HCT116 (cell line): ENCODE measurements at regions not wholly inside any gene's neighbourhood (a gene's known extent, or its start where the extent isn't known, plus 50 kb on each side); places are given as distances from the start of the nearest gene placed in this dataset.

Experiments used
- ATAC-seq: fragments of 200-7000 bp; cut with Tn5 transposase; 2 replicates; pipeline ENCODE4 v1.9.1; 2020; ENCODE audit warnings: mild to moderate bottlenecking, moderate library complexity
- BruUV-seq: library from RNA; stranded (reverse); fragments of 400-500 nt; replicated peaks from 2 replicates; lab custom pipeline; 2021; lab: Mats Ljungman, UMichigan
- CTCF ChIA-PET: fragments of 300-600 bp; sonication (Branson Sonifier 250); formaldehyde crosslinking; loops from one replicate; lab custom pipeline; 2021; ENCODE audit warnings: antibody characterized with exemption; lab: Charles Lee
- POLR2A ChIA-PET: fragments of 300-600, 350-600 bp; sonication (Branson Sonifier 250); formaldehyde crosslinking; loops from one replicate; lab custom pipeline; 2021; ENCODE audit warnings: antibody characterized with exemption; lab: Charles Lee
- RAD21 ChIA-PET, 2 experiments: fragments of 300-600 bp; sonication (Branson Sonifier 250); formaldehyde crosslinking; loops; one replicate each; lab custom pipeline; 2023; ENCODE audit warnings: low total read pairs in 2 of 2; ENCODE audit not compliant: uncharacterized antibody in 2 of 2, unreplicated experiment in 2 of 2, low non-redundant PET in 1 of 2; lab: Charles Lee
- DNase-seq: peaks from one replicate; pipeline ENCODE4 v3.0.0-alpha.2; 2010; ENCODE audit warnings: low read depth, low spot score
- H2AFZ ChIP-seq: fragments of 200-600 bp; shearing (Covaris generic), sonication (generic); 2 replicates; pipeline ENCODE4 v1.6.1; 2017; ENCODE audit warnings: low read depth, mixed run types, mixed read lengths, antibody characterized with exemption, low read length; ENCODE audit not compliant: poor library complexity, severe bottlenecking
- H3K27ac ChIP-seq: 2 replicates; pipeline ENCODE4 v1.5.1; 2012; ENCODE audit warnings: low read depth, low read length
- H3K27me3 ChIP-seq: fragments of 200-600 bp; sonication (generic); 2 replicates; pipeline ENCODE4 v1.6.1; 2016; ENCODE audit warnings: mixed run types, low read length, mixed read lengths; ENCODE audit not compliant: insufficient read depth
- H3K36me3 ChIP-seq, 2 experiments: fragments of 200-500 bp in 1 of 2; fragments of 200-600 bp in 1 of 2; sonication (Bioruptor generic) in 1 of 2; sonication (generic) in 1 of 2; 2 replicates each; pipeline versions ENCODE4 v1.5.1 to v1.6.1; 2014 to 2016; ENCODE audit warnings: low read length in 2 of 2, inconsistent platforms in 1 of 2, mixed read lengths in 1 of 2, mixed run types in 1 of 2; ENCODE audit not compliant: insufficient read depth in 2 of 2, control insufficient read depth in 1 of 2
- H3K4me1 ChIP-seq, 2 experiments: fragments of 200-600 bp in 1 of 2; sonication (generic) in 1 of 2; 2 replicates each; pipeline versions ENCODE4 v1.5.1 to v1.6.1; 2012 to 2017; ENCODE audit warnings: low read length in 2 of 2, inconsistent platforms in 1 of 2, mild to moderate bottlenecking in 1 of 2, mixed read lengths in 1 of 2, mixed run types in 1 of 2, moderate library complexity in 1 of 2; ENCODE audit not compliant: insufficient read depth in 2 of 2, control insufficient read depth in 1 of 2
- H3K4me2 ChIP-seq: fragments of 200-600 bp; sonication (generic); 2 replicates; pipeline ENCODE4 v1.6.1; 2017; ENCODE audit warnings: mixed run types, low read length, mixed read lengths
- H3K4me3 ChIP-seq, 2 experiments: fragments of 200-600 bp in 1 of 2; sonication (generic) in 1 of 2; replicated peaks in 1 of 2; 2 replicates each; pipeline ENCODE4 v1.5.1; 2011 to 2016; ENCODE audit warnings: low read length in 2 of 2, control low read depth in 1 of 2, low read depth in 1 of 2, mild to moderate bottlenecking in 1 of 2, mixed read lengths in 1 of 2, mixed run types in 1 of 2
- H3K79me2 ChIP-seq: fragments of 200-600 bp; sonication (generic); 2 replicates; pipeline ENCODE4 v1.6.1; 2017; ENCODE audit warnings: mild to moderate bottlenecking, mixed run types, low read length, moderate library complexity, mixed read lengths; ENCODE audit not compliant: insufficient read depth
- H3K9ac ChIP-seq: fragments of 200-600 bp; sonication (generic); 2 replicates; pipeline ENCODE4 v1.6.1; 2016; ENCODE audit warnings: low read length, mixed read lengths
- H3K9me2 ChIP-seq: fragments of 200-600 bp; sonication (generic), shearing (Covaris generic); 2 replicates; pipeline ENCODE4 v1.6.1; 2017; ENCODE audit warnings: mixed run types, mild to moderate bottlenecking, moderate library complexity; ENCODE audit not compliant: insufficient read depth
- H3K9me3 ChIP-seq, 2 experiments: fragments of 200-500 bp in 1 of 2; fragments of 200-600 bp in 1 of 2; sonication (Bioruptor generic) in 1 of 2; sonication (generic) in 1 of 2; 2 replicates each; pipeline ENCODE4 v1.6.1; 2014 to 2017; ENCODE audit warnings: low read length in 2 of 2, mixed read lengths in 2 of 2, inconsistent platforms in 1 of 2, low read depth in 1 of 2, mild to moderate bottlenecking in 1 of 2, mixed run types in 1 of 2, moderate library complexity in 1 of 2; ENCODE audit not compliant: control insufficient read depth in 1 of 2, insufficient read depth in 1 of 2
- H4K20me1 ChIP-seq: fragments of 200-600 bp; sonication (generic), shearing (Covaris generic); 2 replicates; pipeline ENCODE4 v1.6.1; 2017; ENCODE audit warnings: mixed run types, mild to moderate bottlenecking, moderate library complexity; ENCODE audit not compliant: insufficient read depth
- CBX3 ChIP-seq: IDR thresholded peaks from 2 replicates; pipeline ENCODE4 v1.6.1; 2012; ENCODE audit warnings: low read depth
- EGR1 ChIP-seq: IDR thresholded peaks from 2 replicates; pipeline ENCODE4 v1.6.1; 2012; ENCODE audit warnings: low read depth
- ELF1 ChIP-seq: IDR thresholded peaks from 2 replicates; pipeline ENCODE4 v1.6.1; 2012; ENCODE audit warnings: low read depth, borderline replicate concordance
- EZH2 ChIP-seq: fragments of 200-600 bp; sonication (generic); IDR thresholded peaks from 2 replicates; pipeline ENCODE4 v1.6.1; 2017; ENCODE audit warnings: antibody characterized with exemption, mixed run types
- FOSL1 ChIP-seq: IDR thresholded peaks from 2 replicates; pipeline ENCODE4 v1.6.1; 2012; ENCODE audit warnings: low read depth
- JUND ChIP-seq: IDR thresholded peaks from 2 replicates; pipeline ENCODE4 v1.6.1; 2012
- POLR2A ChIP-seq: IDR thresholded peaks from 2 replicates; pipeline ENCODE4 v1.7.0; 2011; ENCODE audit warnings: borderline replicate concordance; ENCODE audit not compliant: insufficient read depth, insufficient read length; ENCODE audit errors: extremely low read depth
- POLR2AphosphoS5 ChIP-seq: IDR thresholded peaks from 2 replicates; pipeline ENCODE4 v1.6.1; 2011; ENCODE audit warnings: mild to moderate bottlenecking, low read depth, low read length, moderate library complexity
- RAD21 ChIP-seq: IDR thresholded peaks from 2 replicates; pipeline ENCODE4 v1.6.1; 2012; ENCODE audit warnings: low read depth, mild to moderate bottlenecking
- SRF ChIP-seq: IDR thresholded peaks from 2 replicates; pipeline ENCODE4 v1.6.1; 2012; ENCODE audit warnings: low read depth
- YY1 ChIP-seq: IDR thresholded peaks from 2 replicates; pipeline ENCODE4 v1.6.1; 2011; ENCODE audit warnings: low read length, low read depth, moderate library complexity, mild to moderate bottlenecking; ENCODE audit not compliant: insufficient replicate concordance; ENCODE audit errors: extremely low read depth
- ZFX ChIP-seq: fragments of 450-650 bp; IDR thresholded peaks from 2 replicates; pipeline ENCODE4 v1.6.1; 2017
- ZNF274 ChIP-seq: fragments of 200-500 bp; sonication (Bioruptor generic); IDR thresholded peaks from 2 replicates; pipeline ENCODE4 v1.6.1; 2014; ENCODE audit warnings: mild to moderate bottlenecking, low read depth, low read length, inconsistent platforms
- intact Hi-C: fragments of 100-400 bp; cut with micrococcal nuclease; formaldehyde crosslinking; loops from 2 replicates; pipeline ENCODE4 v1.10.0; 2022
- TF ChIP-seq, protein P1 (sequence below): IDR thresholded peaks from 2 replicates; pipeline ENCODE4 v1.6.1; 2012
- TF ChIP-seq, protein P2 (sequence below), 3 experiments: fragments of 200-600 bp in 1 of 3; sonication (generic) in 1 of 3; IDR thresholded peaks in 2 of 3; conservative IDR thresholded peaks in 1 of 3; 2 replicates each; pipeline ENCODE4 v1.5.1; 2012 to 2017; ENCODE audit warnings: low read depth in 2 of 3, low read length in 2 of 3, antibody characterized with exemption in 1 of 3, borderline replicate concordance in 1 of 3, control low read depth in 1 of 3, mild to moderate bottlenecking in 1 of 3, mixed read lengths in 1 of 3, mixed run types in 1 of 3, moderate library complexity in 1 of 3; ENCODE audit not compliant: insufficient read depth in 1 of 3
- TF ChIP-seq, protein P3 (sequence below): IDR thresholded peaks from 2 replicates; pipeline ENCODE4 v1.6.1; 2011; ENCODE audit warnings: mild to moderate bottlenecking, low read length, moderate library complexity; ENCODE audit not compliant: insufficient replicate concordance; ENCODE audit errors: extremely low read depth
- TF ChIP-seq, protein P4 (sequence below): IDR thresholded peaks from 2 replicates; pipeline ENCODE4 v1.6.1; 2012; ENCODE audit warnings: low read depth

DNA sequence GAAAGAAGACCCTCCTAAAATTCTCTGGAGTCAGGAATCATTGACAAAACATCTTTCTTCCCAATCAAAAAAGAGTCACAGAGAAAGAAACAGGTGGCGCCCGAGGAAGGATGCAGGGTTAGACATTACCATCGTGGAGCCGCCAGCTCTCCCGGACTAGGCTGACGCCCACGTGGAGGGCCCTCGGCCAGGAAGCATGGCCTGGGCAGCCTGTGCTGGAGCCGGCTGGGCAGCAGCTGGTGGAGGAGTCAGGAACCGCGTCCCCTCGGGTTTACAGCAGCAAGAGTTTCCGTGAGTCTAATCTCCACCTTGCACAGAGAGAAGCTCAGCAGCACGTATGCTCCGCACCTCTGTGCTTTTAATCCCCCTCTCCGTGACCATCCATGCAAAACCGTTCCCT, 533.7 kb upstream of the ATP11B start:
- no peaks in the 10 kb centered on the region for H3K9me2 ChIP-seq
- H3K9me3 ChIP-seq, result no peaks in the 10 kb centered on the region
- CTCF ChIA-PET, result interaction anchor here (1.1 kb wide), 1 partner anchor 559 kb away, joined by 3 read pairs; no protein-coding TSS in a partner anchor
- TF ChIP-seq, protein P1, sequence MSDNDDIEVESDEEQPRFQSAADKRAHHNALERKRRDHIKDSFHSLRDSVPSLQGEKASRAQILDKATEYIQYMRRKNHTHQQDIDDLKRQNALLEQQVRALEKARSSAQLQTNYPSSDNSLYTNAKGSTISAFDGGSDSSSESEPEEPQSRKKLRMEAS, result no peak
- TF ChIP-seq CBX3, result no peak
- TF ChIP-seq, protein P2, sequence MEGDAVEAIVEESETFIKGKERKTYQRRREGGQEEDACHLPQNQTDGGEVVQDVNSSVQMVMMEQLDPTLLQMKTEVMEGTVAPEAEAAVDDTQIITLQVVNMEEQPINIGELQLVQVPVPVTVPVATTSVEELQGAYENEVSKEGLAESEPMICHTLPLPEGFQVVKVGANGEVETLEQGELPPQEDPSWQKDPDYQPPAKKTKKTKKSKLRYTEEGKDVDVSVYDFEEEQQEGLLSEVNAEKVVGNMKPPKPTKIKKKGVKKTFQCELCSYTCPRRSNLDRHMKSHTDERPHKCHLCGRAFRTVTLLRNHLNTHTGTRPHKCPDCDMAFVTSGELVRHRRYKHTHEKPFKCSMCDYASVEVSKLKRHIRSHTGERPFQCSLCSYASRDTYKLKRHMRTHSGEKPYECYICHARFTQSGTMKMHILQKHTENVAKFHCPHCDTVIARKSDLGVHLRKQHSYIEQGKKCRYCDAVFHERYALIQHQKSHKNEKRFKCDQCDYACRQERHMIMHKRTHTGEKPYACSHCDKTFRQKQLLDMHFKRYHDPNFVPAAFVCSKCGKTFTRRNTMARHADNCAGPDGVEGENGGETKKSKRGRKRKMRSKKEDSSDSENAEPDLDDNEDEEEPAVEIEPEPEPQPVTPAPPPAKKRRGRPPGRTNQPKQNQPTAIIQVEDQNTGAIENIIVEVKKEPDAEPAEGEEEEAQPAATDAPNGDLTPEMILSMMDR (IDR thresholded peaks at IDR 0.05 in 2 of 3, conservative IDR thresholded peaks at IDR 0.05 in 1 of 3; ENCODE audit: borderline replicate concordance in 1 of 3, insufficient read depth in 1 of 3, low read depth in 2 of 3, low read length in 2 of 3), result no peak
- TF ChIP-seq SRF, result no peak
- TF ChIP-seq EGR1, result no peak
- TF ChIP-seq ELF1, result no peak
- TF ChIP-seq FOSL1, result no peak
- TF ChIP-seq, protein P3, sequence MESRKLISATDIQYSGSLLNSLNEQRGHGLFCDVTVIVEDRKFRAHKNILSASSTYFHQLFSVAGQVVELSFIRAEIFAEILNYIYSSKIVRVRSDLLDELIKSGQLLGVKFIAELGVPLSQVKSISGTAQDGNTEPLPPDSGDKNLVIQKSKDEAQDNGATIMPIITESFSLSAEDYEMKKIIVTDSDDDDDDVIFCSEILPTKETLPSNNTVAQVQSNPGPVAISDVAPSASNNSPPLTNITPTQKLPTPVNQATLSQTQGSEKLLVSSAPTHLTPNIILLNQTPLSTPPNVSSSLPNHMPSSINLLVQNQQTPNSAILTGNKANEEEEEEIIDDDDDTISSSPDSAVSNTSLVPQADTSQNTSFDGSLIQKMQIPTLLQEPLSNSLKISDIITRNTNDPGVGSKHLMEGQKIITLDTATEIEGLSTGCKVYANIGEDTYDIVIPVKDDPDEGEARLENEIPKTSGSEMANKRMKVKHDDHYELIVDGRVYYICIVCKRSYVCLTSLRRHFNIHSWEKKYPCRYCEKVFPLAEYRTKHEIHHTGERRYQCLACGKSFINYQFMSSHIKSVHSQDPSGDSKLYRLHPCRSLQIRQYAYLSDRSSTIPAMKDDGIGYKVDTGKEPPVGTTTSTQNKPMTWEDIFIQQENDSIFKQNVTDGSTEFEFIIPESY, result no peak
- TF ChIP-seq ZNF274, result no peak
- no peak for TF ChIP-seq EZH2
- no peak for TF ChIP-seq YY1
- TF ChIP-seq JUND, result no peak
- TF ChIP-seq RAD21, result no peak
- TF ChIP-seq, protein P4, sequence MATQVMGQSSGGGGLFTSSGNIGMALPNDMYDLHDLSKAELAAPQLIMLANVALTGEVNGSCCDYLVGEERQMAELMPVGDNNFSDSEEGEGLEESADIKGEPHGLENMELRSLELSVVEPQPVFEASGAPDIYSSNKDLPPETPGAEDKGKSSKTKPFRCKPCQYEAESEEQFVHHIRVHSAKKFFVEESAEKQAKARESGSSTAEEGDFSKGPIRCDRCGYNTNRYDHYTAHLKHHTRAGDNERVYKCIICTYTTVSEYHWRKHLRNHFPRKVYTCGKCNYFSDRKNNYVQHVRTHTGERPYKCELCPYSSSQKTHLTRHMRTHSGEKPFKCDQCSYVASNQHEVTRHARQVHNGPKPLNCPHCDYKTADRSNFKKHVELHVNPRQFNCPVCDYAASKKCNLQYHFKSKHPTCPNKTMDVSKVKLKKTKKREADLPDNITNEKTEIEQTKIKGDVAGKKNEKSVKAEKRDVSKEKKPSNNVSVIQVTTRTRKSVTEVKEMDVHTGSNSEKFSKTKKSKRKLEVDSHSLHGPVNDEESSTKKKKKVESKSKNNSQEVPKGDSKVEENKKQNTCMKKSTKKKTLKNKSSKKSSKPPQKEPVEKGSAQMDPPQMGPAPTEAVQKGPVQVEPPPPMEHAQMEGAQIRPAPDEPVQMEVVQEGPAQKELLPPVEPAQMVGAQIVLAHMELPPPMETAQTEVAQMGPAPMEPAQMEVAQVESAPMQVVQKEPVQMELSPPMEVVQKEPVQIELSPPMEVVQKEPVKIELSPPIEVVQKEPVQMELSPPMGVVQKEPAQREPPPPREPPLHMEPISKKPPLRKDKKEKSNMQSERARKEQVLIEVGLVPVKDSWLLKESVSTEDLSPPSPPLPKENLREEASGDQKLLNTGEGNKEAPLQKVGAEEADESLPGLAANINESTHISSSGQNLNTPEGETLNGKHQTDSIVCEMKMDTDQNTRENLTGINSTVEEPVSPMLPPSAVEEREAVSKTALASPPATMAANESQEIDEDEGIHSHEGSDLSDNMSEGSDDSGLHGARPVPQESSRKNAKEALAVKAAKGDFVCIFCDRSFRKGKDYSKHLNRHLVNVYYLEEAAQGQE, result no peak
- no peak for TF ChIP-seq POLR2AphosphoS5
- TF ChIP-seq POLR2A, result no peak
- TF ChIP-seq ZFX, result no peak
- TF ChIP-seq, all 23 proteins: peak for 0
- no peak overlapping the region for H3K27ac ChIP-seq
- no peak overlapping the region for H3K9ac ChIP-seq
- ATAC-seq (no peak), DNase-seq (no peak)
- no TSS peak for BruUV-seq
- H3K79me2 ChIP-seq, result no peaks in the 10 kb centered on the region
- H3K4me2 ChIP-seq, result no peak overlapping the region
- H3K36me3 ChIP-seq, result no peaks in the 10 kb centered on the region
- RAD21 ChIA-PET, result no interaction called here
- POLR2A ChIA-PET, result interaction anchor here (0.7 kb wide), 1 partner anchor 558 kb away, joined by 3 read pairs; no protein-coding TSS in a partner anchor
- no peaks in the 10 kb centered on the region for H3K4me1 ChIP-seq
- no peak overlapping the region for H3K4me3 ChIP-seq
- H4K20me1 ChIP-seq, result no peaks in the 10 kb centered on the region
- H3K27me3 ChIP-seq, result no peaks in the 10 kb centered on the region
- intact Hi-C loops, result loop anchor here (2.0 to 10.0 kb wide), 6 partner anchors 311 to 1045 kb away; no protein-coding TSS in a partner anchor
- no peak overlapping the region for H2AFZ ChIP-seq
